Lower leg skin (tissue), 3 donors: ENCODE measurements at regions not wholly inside any gene's neighbourhood (a gene's known extent, or its start where the extent isn't known, plus 50 kb on each side); places are given as distances from the start of the nearest gene placed in this dataset.

Source experiments
- CTCF ChIP-seq, 3 donors: fragments of 450-650 bp; IDR thresholded peaks; one replicate each; pipeline ENCODE4 v1.5.1; 2016; ENCODE audit warnings: antibody characterized with exemption in 3 of 3, mild to moderate bottlenecking in 3 of 3, moderate library complexity in 2 of 3
- POLR2A ChIP-seq, 2 donors: fragments of 450-650 bp; IDR thresholded peaks; one replicate each; pipeline ENCODE4 v1.6.1; 2016 to 2017; ENCODE audit warnings: antibody characterized with exemption in 2 of 2, mild to moderate bottlenecking in 1 of 2, moderate library complexity in 1 of 2

GRCh38 chr22:44375451-44375850 lies 62.7 kb upstream of the SHISAL1 start:
- TF ChIP-seq CTCF (IDR thresholded peaks at IDR 0.05) = no peak
- TF ChIP-seq POLR2A (IDR thresholded peaks at IDR 0.05) = no peak
